ENCODE measurements at regions not wholly inside any gene's neighbourhood (a gene's known extent, or its start where the extent isn't known, plus 50 kb on each side); places are given as distances from the start of the nearest gene placed in this dataset.
A peak's percentile ranks its signal among the peaks of the same experiment; 100 is the strongest.

GRCh38 chr5:54837093-54837492 lies 148.3 kb downstream of the ESM1 start:
- FAIRE-seq = no peak
- DNase-seq (ENCODE audit: low read depth) = no peak
- no peaks in the 10 kb centered on the region for H3K27me3 ChIP-seq (ENCODE audit: control insufficient read depth, insufficient read depth, low read length)

GRCh38 chr5:54835647-54836046 lies 149.7 kb downstream of the ESM1 start:
- FAIRE-seq (no peak), DNase-seq (ENCODE audit: low read depth) (peak; percentile 59)
- TF ChIP-seq CTCF (IDR thresholded peaks at IDR 0.05; ENCODE audit: insufficient read depth, low read length, severe bottlenecking) = no peak
- no peak overlapping the region for H3K4me3 ChIP-seq (ENCODE audit: low read depth, low read length)
- H3K27me3 ChIP-seq (ENCODE audit: control insufficient read depth, insufficient read depth, low read length) = peaks cover 2% of the 10 kb centered on the region
- no peaks in the 10 kb centered on the region for H3K36me3 ChIP-seq (ENCODE audit: control insufficient read depth, insufficient read depth, low read length)

More at GRCh38 chr5:54837093-54837492, 148.3 kb downstream of the ESM1 start:
- Histone ChIP-seq H3K4me3 (ENCODE audit: low read depth, low read length) (no peak overlapping the region), H3K36me3 (ENCODE audit: control insufficient read depth, insufficient read depth, low read length) (no peaks in the 10 kb centered on the region)
- no peak for TF ChIP-seq CTCF (IDR thresholded peaks at IDR 0.05; ENCODE audit: insufficient read depth, low read length, severe bottlenecking)

GRCh38 chr5:54834121-54834842 lies 151.1 kb downstream of the ESM1 start:
- no peak for TF ChIP-seq CTCF (IDR thresholded peaks at IDR 0.05; ENCODE audit: insufficient read depth, low read length, severe bottlenecking)
- H3K4me3 ChIP-seq (ENCODE audit: low read depth, low read length) = no peak overlapping the region
- DNase-seq (ENCODE audit: low read depth) (no peak), FAIRE-seq (peak; percentile 93)
- H3K36me3 ChIP-seq (ENCODE audit: control insufficient read depth, insufficient read depth, low read length) = no peaks in the 10 kb centered on the region
- H3K27me3 ChIP-seq (ENCODE audit: control insufficient read depth, insufficient read depth, low read length) = peaks cover 2% of the 10 kb centered on the region

- TF ChIP-seq CTCF (IDR thresholded peaks at IDR 0.05; ENCODE audit: insufficient read depth, low read length, severe bottlenecking) = no peak
- Histone ChIP-seq H3K36me3 (ENCODE audit: control insufficient read depth, insufficient read depth, low read length) (no peaks in the 10 kb centered on the region), H3K4me3 (ENCODE audit: low read depth, low read length) (no peak overlapping the region), H3K27me3 (ENCODE audit: control insufficient read depth, insufficient read depth, low read length) (peaks cover 2% of the 10 kb centered on the region)
- DNase-seq (ENCODE audit: low read depth) (no peak), FAIRE-seq (no peak)
These were observed 151.8 kb downstream of the ESM1 start for GRCh38 chr5:54833590-54833989.

GRCh38 chr5:54832858-54833257 lies 152.5 kb downstream of the ESM1 start:
- TF ChIP-seq CTCF (IDR thresholded peaks at IDR 0.05; ENCODE audit: insufficient read depth, low read length, severe bottlenecking) = no peak

GRCh38 chr5:54832045-54832444 lies 153.3 kb downstream of the ESM1 start:
- FAIRE-seq = no peak

More at GRCh38 chr5:54832858-54833257, 152.5 kb downstream of the ESM1 start:
- Histone ChIP-seq H3K4me3 (ENCODE audit: low read depth, low read length) (no peak overlapping the region), H3K36me3 (ENCODE audit: control insufficient read depth, insufficient read depth, low read length) (no peaks in the 10 kb centered on the region), H3K27me3 (ENCODE audit: control insufficient read depth, insufficient read depth, low read length) (peaks cover 2% of the 10 kb centered on the region)
- no peak for FAIRE-seq
- no peak for DNase-seq (ENCODE audit: low read depth)

More at GRCh38 chr5:54832045-54832444, 153.3 kb downstream of the ESM1 start:
- Histone ChIP-seq H3K36me3 (ENCODE audit: control insufficient read depth, insufficient read depth, low read length) (no peaks in the 10 kb centered on the region), H3K4me3 (ENCODE audit: low read depth, low read length) (no peak overlapping the region), H3K27me3 (ENCODE audit: control insufficient read depth, insufficient read depth, low read length) (peaks cover 2% of the 10 kb centered on the region)
- no peak for DNase-seq (ENCODE audit: low read depth)
- TF ChIP-seq CTCF (IDR thresholded peaks at IDR 0.05; ENCODE audit: insufficient read depth, low read length, severe bottlenecking) = no peak

Measured in bronchial epithelial cell (primary cell).